Panc1 (cell line): ENCODE measurements at regions not wholly inside any gene's neighbourhood (a gene's known extent, or its start where the extent isn't known, plus 50 kb on each side); places are given as distances from the start of the nearest gene placed in this dataset.

Experiments
- ATAC-seq: fragments of 200-7000 bp; cut with Tn5 transposase; 2 replicates; pipeline ENCODE4 v1.9.1; 2020; ENCODE audit warnings: mild to moderate bottlenecking, moderate library complexity
- BruUV-seq: library from RNA; stranded (reverse); fragments of 400-500 nt; replicated peaks from 2 replicates; lab custom pipeline; 2021; lab: Mats Ljungman, UMichigan
- CTCF ChIA-PET: fragments of 300-600 bp; sonication (Branson Sonifier 250); formaldehyde crosslinking; loops from one replicate; lab custom pipeline; 2022; ENCODE audit warnings: antibody characterized with exemption; lab: Charles Lee
- POLR2A ChIA-PET: fragments of 300-600 bp; sonication (Branson Sonifier 250); formaldehyde crosslinking; loops from one replicate; lab custom pipeline; 2022; ENCODE audit warnings: antibody characterized with exemption; lab: Charles Lee
- DNase-seq: peaks from one replicate; pipeline ENCODE4 v3.0.0-alpha.2; 2010; ENCODE audit warnings: low read depth, low spot score
- H3K27ac ChIP-seq: 2 replicates; pipeline ENCODE4 v1.5.1; 2011; ENCODE audit warnings: mild to moderate bottlenecking, low read length, inconsistent platforms
- H3K27me3 ChIP-seq: fragments of 200-500 bp; sonication (Bioruptor generic); 2 replicates; pipeline ENCODE4 v1.6.0; 2014; ENCODE audit warnings: low read length, inconsistent platforms; ENCODE audit not compliant: control insufficient read depth, insufficient read depth
- H3K36me3 ChIP-seq: fragments of 200-500 bp; sonication (Bioruptor generic); 2 replicates; pipeline ENCODE4 v1.5.1; 2014; ENCODE audit warnings: inconsistent platforms, mild to moderate bottlenecking, low read length, moderate library complexity; ENCODE audit not compliant: control insufficient read depth, insufficient read depth
- H3K4me1 ChIP-seq: 2 replicates; pipeline ENCODE4 v1.5.1; 2011; ENCODE audit warnings: inconsistent platforms, mild to moderate bottlenecking, low read length, moderate library complexity; ENCODE audit not compliant: control insufficient read depth, insufficient read depth
- H3K4me3 ChIP-seq, 2 experiments: 2 replicates each; pipeline ENCODE4 v1.5.1; 2011 to 2012; ENCODE audit warnings: low read depth in 2 of 2, low read length in 2 of 2, mild to moderate bottlenecking in 2 of 2, inconsistent platforms in 1 of 2, moderate library complexity in 1 of 2
- H3K9me3 ChIP-seq: fragments of 200-500 bp; sonication (Bioruptor generic); 2 replicates; pipeline ENCODE4 v1.5.1; 2014; ENCODE audit warnings: low read depth, mild to moderate bottlenecking, inconsistent platforms, low read length, moderate library complexity; ENCODE audit not compliant: control insufficient read depth, insufficient read depth
- SIN3A ChIP-seq: IDR thresholded peaks from 2 replicates; pipeline ENCODE4 v1.6.1; 2012; ENCODE audit warnings: low read depth, mild to moderate bottlenecking, low read length, moderate library complexity, borderline replicate concordance; ENCODE audit not compliant: insufficient read depth
- TCF7L2 ChIP-seq: IDR thresholded peaks from 2 replicates; pipeline ENCODE4 v1.6.1; 2011; ENCODE audit warnings: mild to moderate bottlenecking, low read depth, low read length, inconsistent platforms
- in situ Hi-C: cut with HindIII; loops from 2 replicates; pipeline ENCODE4 v1.10.0; 2016; ENCODE audit warnings: low sequenced_read_pairs, low pct_unique_long_range_greater_than_20kb
- intact Hi-C: fragments of 100-400 bp; cut with micrococcal nuclease; formaldehyde crosslinking; loops from one replicate; pipeline ENCODE4 v1.10.0; 2022; ENCODE audit not compliant: unreplicated experiment
- TF ChIP-seq, protein P1 (sequence below), 2 experiments: IDR thresholded peaks; 2 replicates each; pipeline ENCODE4 v1.6.1; 2011 to 2012; ENCODE audit warnings: low read depth in 2 of 2, control low read depth in 1 of 2, low read length in 1 of 2, mild to moderate bottlenecking in 1 of 2, moderate library complexity in 1 of 2; ENCODE audit not compliant: insufficient read depth in 1 of 2
- TF ChIP-seq, protein P2 (sequence below): fragments of 450-650 bp; IDR thresholded peaks from 2 replicates; pipeline ENCODE4 v1.5.1; 2017; ENCODE audit warnings: mild to moderate bottlenecking

DNA sequence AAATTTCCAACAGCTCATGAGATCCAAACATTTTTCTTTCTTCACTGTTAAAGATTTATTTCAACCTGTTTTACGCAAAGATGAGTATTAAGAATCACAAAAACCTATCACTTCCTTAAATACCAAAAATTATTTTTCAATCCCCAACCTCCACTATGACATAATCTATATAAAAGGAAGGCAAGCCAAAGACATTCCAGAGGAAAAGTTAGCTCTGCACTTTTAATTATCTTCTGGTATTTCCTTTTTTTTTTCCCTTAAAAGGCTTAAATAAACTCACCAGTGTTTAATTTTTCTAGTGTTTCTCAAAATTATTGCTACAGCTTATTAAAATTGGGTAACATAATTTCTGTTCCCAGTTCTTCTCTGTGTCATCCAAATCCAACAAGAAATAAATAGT lies 75.9 kb downstream of the BMP4 start:
- in situ Hi-C loops (no loop called here), intact Hi-C loops (no loop called here)
- no peaks in the 10 kb centered on the region for H3K4me1 ChIP-seq
- no peak overlapping the region for H3K4me3 ChIP-seq
- TF ChIP-seq, protein P1, sequence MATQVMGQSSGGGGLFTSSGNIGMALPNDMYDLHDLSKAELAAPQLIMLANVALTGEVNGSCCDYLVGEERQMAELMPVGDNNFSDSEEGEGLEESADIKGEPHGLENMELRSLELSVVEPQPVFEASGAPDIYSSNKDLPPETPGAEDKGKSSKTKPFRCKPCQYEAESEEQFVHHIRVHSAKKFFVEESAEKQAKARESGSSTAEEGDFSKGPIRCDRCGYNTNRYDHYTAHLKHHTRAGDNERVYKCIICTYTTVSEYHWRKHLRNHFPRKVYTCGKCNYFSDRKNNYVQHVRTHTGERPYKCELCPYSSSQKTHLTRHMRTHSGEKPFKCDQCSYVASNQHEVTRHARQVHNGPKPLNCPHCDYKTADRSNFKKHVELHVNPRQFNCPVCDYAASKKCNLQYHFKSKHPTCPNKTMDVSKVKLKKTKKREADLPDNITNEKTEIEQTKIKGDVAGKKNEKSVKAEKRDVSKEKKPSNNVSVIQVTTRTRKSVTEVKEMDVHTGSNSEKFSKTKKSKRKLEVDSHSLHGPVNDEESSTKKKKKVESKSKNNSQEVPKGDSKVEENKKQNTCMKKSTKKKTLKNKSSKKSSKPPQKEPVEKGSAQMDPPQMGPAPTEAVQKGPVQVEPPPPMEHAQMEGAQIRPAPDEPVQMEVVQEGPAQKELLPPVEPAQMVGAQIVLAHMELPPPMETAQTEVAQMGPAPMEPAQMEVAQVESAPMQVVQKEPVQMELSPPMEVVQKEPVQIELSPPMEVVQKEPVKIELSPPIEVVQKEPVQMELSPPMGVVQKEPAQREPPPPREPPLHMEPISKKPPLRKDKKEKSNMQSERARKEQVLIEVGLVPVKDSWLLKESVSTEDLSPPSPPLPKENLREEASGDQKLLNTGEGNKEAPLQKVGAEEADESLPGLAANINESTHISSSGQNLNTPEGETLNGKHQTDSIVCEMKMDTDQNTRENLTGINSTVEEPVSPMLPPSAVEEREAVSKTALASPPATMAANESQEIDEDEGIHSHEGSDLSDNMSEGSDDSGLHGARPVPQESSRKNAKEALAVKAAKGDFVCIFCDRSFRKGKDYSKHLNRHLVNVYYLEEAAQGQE (IDR thresholded peaks at IDR 0.05; ENCODE audit: insufficient read depth in 1 of 2, low read depth in 2 of 2, low read length in 1 of 2): no peak
- TF ChIP-seq, protein P2, sequence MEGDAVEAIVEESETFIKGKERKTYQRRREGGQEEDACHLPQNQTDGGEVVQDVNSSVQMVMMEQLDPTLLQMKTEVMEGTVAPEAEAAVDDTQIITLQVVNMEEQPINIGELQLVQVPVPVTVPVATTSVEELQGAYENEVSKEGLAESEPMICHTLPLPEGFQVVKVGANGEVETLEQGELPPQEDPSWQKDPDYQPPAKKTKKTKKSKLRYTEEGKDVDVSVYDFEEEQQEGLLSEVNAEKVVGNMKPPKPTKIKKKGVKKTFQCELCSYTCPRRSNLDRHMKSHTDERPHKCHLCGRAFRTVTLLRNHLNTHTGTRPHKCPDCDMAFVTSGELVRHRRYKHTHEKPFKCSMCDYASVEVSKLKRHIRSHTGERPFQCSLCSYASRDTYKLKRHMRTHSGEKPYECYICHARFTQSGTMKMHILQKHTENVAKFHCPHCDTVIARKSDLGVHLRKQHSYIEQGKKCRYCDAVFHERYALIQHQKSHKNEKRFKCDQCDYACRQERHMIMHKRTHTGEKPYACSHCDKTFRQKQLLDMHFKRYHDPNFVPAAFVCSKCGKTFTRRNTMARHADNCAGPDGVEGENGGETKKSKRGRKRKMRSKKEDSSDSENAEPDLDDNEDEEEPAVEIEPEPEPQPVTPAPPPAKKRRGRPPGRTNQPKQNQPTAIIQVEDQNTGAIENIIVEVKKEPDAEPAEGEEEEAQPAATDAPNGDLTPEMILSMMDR: no peak
- no peak for TF ChIP-seq SIN3A
- H3K9me3 ChIP-seq: no peaks in the 10 kb centered on the region
- no peaks in the 10 kb centered on the region for H3K27me3 ChIP-seq
- no TSS peak for BruUV-seq
- no peak overlapping the region for H3K27ac ChIP-seq
- POLR2A ChIA-PET: no interaction called here
- DNase-seq (no peak), ATAC-seq (no peak)
- CTCF ChIA-PET: no interaction called here
- no peaks in the 10 kb centered on the region for H3K36me3 ChIP-seq

DNA sequence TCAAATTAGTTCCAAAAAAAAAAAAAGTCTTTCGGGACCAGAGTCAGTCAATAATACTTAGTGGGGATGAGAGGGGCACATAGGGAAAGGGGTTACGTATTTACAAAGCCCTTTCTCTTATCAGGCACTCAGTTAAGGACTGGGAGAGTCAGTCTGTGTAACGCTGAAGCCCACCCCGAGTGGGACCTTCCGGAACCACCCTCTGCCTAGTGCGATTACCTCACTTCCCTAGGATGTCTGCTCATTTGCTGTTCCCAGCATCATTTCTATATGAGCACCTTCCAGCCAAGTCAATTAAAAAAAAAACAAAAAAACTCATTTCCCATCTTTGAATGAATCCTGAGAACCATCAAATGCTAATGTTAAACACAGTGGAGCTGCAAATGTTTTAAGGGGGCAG lies 76.9 kb downstream of the BMP4 start:
- Histone ChIP-seq H3K36me3 (no peaks in the 10 kb centered on the region), H3K4me3 (no peak overlapping the region), H3K27me3 (no peaks in the 10 kb centered on the region), H3K9me3 (no peaks in the 10 kb centered on the region), H3K27ac (no peak overlapping the region), H3K4me1 (no peaks in the 10 kb centered on the region)
- TF ChIP-seq, protein P2: no peak
- TF ChIP-seq TCF7L2 (no peak), SIN3A (no peak)
- BruUV-seq: no TSS peak
- DNase-seq: no peak
- in situ Hi-C loops: no loop called here
- intact Hi-C loops: no loop called here
- CTCF ChIA-PET: no interaction called here
- ATAC-seq: no peak
- POLR2A ChIA-PET: no interaction called here
